NCI-H69 (cell line): ENCODE measurements at regions not wholly inside any gene's neighbourhood (a gene's known extent, or its start where the extent isn't known, plus 50 kb on each side); places are given as distances from the start of the nearest gene placed in this dataset.
"Not testable (repeated sequence)": the region's sequence is repeated elsewhere in the genome, so short reads cannot be mapped to it uniquely, and the experiment has no call there.

Source experiments
- DNase-seq: peaks from one replicate; lab custom pipeline; 2025; lab: John Stamatoyannopoulos, UW

DNA sequence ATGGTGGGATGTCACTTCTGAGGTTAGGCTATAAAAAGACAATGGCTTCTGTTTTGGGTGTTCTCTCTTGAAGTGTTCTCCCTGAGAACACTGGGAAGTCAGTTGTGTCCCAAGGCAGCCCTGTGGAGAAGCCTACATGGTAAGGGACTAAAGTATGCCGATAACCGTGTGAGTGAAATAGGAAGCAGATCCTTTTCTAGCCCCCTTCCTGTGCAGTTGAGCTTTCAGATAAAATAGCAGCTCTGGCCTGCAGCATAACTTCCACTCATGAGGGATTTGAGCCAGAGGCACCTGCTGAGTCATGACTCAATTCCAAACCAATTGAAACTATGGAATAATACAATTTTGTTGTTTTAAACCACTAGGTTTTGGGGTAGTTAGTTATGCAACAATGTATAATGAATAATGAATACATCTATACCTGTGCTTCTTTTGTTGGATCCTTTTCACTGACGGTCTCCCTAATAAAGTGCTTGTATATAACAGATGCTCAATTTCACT lies 241.6 kb downstream of the TFAP2B start:
- DNase-seq, result no peak

DNA sequence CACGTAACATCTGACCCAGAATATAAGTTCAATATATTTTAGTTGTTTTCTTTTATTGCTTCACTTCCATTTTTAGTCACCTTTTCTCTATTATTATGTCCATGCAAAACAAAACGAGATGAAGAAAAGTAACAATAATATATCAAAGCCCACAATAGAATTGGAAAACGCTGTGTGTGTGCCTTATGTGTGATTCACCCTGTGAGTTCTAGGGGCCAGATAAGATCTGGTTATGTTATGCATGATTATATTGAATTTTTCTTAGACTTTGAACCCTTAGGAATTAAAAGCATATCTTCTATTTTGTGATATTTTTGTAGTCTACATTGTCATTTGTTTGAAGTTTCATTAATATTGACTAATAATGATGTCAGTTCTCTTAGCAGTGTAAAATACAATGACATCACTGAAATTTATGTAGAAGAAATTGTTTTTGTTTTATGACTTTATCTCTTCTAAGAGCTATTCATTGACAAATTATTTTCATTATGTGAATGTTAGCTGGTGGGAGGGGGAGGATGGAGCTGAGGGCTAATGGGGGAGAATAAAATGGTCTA lies 243.6 kb downstream of the TFAP2B start:
- no peak for DNase-seq

GRCh38 chr6:51077821-51078518 lies 259.3 kb downstream of the TFAP2B start:
- peak; percentile 92 for DNase-seq

DNA sequence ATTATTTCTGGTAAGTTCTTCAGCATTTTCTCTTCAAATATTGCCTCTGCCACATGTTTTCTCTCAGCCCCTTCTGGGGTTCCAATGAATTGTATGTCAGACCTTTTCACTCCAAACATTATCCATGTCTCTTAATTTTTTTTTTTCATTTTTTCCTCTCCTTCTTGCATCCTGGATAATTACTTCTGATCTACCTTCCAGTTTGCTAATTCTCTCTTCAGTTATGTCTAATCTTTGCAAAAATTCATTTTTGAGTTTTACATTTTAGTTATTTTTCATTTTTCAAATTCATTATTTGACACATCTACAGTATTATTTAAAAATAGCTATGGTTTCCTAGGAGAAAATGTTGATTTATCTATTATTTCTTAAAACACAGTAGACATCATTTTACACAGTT lies 271.7 kb downstream of the TFAP2B start:
- DNase-seq, result no peak

DNA sequence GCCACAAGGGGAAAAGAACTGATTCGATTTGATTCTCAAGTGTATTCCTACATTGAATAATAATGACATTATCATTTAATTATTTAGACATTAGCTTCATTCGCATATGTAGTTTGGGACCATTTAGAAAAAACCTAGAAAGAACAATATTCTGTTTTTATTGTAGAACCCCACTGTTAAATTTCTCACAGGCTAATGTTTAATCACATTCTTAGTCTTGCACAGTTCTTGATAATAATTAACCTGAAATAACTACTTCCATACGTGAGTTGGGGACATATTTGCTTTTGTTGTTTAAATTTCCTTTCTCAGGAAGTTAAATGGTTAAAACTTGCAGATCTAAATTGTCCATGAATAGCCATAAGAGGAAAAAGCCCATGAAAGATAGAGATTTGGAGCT lies 275.2 kb downstream of the TFAP2B start:
- no peak for DNase-seq

DNA sequence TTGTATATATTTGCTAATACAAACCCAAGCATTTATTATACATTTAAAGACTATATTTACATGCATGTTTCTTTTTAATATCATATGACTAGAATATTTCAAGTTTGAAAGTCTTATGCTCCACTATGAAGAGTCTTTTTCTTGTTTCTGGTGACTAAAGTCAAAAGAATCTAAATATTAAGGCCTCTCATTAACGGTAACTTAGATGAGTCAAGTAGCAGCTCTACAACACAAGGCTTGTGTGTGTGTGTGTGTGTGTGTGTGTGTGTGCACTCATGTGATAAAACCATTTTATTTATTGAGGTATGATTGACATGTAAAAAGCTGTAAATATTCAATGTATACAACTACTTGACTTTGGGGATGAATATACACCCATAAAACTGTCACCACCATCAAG lies 275.6 kb downstream of the TFAP2B start:
- DNase-seq, result no peak

- DNase-seq, result no peak
These were observed 279.6 kb downstream of the TFAP2B start for GRCh38 chr6:51098246-51098645.

DNA sequence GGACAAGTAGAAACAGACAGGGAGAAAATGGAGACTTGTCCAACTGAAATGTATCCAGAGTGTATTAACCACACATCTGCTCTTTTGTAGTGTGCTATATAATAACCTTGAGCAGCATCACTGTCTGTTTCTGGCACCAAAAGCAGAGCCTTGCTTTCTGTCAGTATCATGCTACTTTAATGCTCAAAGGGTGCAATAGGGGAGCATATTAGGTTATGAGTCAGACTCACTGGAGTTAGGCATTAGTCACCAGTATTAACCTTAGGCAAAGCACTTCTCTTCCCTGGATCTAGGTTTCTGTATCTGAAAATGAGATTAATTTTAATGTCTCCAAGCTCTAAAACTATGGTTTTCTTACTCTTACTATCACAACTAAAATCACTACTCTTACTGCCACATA lies 280.1 kb downstream of the TFAP2B start:
- DNase-seq, result peak; percentile 39

GRCh38 chr6:51099201-51099600 lies 280.5 kb downstream of the TFAP2B start:
- no peak for DNase-seq

DNA sequence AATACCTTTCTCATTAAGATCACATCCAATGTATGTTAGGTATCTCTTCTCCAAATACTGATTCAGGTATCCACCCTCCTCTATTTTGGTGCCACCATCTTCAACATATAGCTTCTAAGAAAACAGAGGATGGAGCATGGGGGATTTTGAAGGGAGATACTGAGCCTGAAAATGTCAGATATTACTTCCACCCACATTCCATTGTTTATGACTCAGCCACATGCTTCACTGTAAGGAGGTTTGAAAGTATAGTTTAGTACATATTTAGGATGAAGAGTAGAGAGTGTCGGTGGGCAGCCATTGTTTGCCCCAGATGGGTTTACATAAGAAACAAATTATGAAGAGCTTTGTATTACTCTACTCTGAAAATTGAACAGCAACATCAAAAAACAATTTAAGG lies 286.7 kb downstream of the TFAP2B start:
- DNase-seq, result no peak

DNA sequence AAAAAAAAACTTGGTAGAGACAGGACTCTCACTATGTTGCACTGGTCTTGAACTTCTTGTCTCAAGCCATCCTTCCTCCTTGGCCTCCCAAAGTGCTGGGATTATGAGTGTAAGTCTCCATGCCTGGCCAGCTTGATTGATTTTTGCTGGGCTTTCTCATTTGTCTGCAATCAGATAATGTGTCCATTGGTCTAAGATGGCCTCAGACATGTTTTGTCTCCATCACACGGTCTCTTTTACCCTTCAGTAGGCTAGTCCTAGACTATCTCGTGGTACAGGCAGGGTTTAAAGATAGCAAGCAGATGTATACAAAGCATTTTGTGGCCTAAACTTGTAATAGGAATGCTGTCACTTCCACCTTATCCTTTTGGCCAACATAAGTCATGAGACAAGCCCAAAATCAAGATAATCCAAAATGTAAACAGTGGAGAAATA lies 289.1 kb downstream of the TFAP2B start:
- no peak for DNase-seq

DNA sequence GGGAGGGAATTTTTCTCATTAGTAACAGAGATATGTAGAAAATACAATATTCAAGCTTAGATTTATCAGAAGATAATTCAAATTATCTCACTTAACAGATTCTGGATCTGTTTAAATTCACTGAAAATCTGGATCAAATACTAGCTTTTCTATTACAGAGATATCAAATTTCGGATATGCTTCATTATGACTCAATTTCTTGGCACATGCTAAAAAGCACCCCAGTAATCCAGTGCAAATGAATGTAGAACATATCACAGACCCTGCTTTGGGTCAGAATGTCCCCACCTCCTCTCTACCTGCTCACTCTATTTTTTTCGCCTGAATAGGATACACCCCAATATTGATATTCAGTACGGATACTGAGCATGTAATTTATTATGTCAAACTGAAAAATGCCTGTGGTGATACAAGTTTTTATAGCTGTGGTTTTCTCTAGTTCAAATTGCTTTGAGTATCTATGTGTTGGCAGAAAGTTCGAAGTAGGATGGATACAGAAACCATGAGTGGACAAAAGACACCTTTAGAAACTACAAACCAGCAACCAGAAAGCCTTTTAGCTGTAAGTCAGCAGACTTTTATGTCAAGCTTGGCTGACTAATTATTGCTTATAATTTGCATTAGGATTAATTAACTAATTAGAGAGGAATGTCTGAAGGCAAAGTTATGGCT lies 290.0 kb downstream of the TFAP2B start:
- DNase-seq, result no peak

- no peak for DNase-seq
These were observed 294.1 kb downstream of the TFAP2B start for GRCh38 chr6:51112731-51113130.

DNA sequence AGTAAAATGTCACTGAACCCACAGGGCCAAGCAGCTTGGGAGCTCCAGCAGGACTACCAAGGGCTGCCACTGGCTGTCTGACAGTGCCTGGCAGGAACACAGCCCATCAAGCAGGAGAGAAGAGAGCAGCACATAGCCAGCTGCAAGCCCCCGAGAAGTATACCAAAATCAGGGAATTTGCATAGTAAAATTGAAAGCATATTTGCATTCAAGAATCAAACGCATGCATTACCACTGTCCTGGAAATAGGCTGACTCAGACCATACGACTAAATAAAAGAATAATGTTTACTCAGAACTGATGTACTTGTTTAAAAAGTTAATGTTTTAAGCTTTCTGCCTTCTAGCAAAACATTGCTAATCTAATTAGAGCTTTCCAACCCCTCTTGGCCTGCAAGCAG lies 298.1 kb downstream of the TFAP2B start:
- peak; percentile 14 for DNase-seq

DNA sequence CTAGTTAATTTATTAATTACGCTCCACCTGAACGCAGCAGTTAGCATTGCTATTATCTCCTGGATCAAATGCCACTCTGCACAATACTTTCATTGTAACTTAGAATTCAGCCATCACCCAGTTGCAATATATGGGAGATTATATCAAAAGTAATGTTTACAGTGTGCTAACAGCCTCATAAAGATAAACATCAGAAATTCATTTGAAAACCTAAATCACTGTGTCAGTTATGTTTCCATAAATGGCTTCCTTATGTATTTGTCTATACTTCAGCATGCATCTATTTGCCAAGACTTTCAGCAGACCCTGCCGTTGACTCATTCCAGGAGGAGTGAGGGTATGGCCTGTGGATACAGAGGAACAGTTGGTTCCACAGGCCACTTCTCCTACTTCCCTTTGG lies 300.1 kb downstream of the TFAP2B start:
- peak; percentile 64 for DNase-seq

GRCh38 chr6:51120016-51120415 lies 301.3 kb downstream of the TFAP2B start:
- no peak for DNase-seq

DNA sequence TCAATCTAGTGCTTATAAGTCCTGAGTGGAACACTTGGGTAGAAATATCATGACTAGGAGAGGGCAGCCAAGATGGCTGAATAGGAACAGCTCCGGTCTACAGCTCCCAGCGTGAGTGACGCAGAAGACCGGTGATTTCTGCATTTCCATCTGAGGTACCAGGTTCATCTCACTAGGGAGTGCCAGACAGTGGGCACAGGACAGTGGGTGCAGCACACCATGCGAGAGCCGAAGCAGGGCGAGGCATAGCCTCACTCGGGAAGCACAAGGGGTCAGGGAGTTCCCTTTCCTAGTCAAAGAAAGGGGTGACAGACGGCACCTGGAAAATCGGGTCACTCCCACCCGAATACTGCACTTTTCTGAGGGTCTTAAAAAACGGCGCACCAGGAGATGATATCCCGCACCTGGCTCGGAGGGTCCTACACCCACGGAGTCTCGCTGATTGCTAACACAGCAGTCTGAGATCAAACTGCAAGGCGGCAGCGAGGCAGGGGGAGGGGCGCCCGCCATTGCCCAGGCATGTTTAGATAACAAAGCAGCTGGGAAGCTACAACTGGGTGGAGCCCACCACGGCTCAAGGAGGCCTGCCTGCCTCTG lies 302.8 kb downstream of the TFAP2B start:
- not testable (repeated sequence) for DNase-seq

DNA sequence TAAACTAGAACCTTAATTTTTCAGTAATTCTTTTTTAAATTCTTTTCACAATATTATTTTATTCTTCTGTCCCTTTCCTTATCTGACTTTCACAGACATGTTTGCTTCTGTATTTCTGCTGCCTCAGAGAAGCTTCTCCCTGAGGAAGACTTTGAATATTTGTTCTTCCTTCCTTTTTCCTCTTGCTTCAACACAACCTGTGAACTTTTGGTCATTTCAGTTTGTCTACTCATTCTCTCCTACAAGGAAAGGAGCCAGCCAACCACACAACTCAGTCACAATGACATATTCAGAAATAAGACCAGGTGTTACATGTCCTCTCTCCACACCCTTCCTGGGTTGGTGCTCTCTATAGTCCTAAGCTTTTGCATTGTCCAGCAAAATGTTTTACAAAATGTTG lies 310.4 kb downstream of the TFAP2B start:
- DNase-seq, result no peak

GRCh38 chr6:51137777-51138176 lies 319.1 kb downstream of the TFAP2B start:
- DNase-seq, result no peak

DNA sequence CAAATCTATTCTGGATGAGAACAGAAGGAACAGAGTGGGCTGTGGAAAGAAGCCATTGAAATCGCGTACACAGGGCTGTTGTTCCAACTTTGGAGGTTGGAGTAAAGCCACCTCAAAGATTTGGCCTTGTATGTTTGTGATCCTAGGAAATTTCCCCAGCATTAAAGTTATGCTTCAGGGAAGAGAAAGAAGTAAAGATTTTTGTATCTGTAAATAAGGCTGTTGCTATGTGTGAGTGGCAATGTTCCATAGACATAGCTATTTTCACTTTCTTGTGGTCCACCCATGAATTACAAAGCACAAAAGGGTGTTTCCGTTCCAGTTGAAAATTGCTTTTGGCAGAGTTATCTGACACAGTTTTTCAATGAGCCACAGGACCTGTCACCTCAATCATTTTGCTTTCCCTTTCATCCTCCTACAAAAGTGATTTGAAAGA lies 321.3 kb downstream of the TFAP2B start:
- peak; percentile 68 for DNase-seq

DNA sequence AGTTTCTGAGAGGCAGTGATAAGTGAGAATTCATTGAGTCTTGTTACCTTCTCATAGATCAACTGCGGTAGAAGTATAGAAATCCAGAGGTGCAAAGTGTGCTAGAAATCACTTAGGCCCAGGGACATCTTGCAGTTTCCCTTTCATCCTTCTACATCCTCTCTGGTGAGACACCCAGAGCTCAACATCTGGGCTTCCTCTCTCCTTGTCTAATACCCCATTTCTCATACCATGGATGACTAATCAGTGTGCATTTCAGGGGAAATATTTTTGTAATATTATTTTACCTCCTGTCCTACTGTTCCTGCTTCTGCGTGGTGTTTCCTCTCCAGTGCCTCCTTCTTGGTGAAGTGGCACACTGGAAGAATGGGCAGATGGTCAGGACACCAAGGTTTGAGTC lies 322.4 kb downstream of the TFAP2B start:
- DNase-seq, result no peak

DNA sequence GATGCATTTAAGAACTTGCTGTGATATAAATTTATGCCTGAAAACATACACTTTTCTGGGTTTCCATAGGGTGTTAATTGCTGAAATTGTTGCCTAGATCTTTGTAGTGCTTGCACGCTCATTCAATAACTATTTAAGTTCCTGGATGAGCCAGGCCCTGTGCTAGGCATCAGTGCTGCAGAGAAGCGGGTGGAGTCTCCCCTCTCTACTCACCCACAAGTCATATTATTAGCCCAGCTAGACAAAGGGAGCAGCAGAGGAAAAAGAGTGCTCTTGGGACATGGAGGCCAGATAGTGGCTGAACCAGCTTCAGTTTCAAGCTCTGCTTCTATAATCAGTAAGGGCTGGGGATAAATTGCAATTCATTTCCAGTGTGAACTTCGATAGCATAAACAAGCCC lies 329.1 kb downstream of the TFAP2B start:
- DNase-seq, result peak; percentile 48

DNA sequence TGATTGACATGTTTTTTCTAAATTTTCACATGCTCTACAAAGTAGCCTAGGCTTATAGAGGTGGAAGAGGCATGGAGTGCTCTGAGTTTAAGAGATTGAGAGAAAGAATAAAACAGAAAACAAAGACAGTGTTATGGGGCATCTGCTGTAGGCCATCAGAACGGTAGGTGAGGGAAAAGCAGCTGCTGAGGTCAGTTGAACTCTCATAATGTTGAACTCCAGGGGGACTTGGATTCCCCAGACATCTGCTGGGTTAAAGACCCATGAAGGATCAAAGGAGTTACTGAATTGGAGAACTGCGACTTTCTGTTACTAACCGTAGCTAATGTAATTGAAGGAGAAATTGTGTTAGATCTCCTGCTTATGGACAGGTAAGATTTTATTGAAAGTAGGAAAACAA lies 333.9 kb downstream of the TFAP2B start:
- DNase-seq, result peak; percentile 64
